Bone marrow (tissue), 2 donors: ENCODE measurements at regions not wholly inside any gene's neighbourhood (a gene's known extent, or its start where the extent isn't known, plus 50 kb on each side); places are given as distances from the start of the nearest gene placed in this dataset.
"Not testable (repeated sequence)": the region's sequence is repeated elsewhere in the genome, so short reads cannot be mapped to it uniquely, and the experiment has no call there.

Experiments used
- DNase-seq, 2 donors: peaks; one replicate each; lab custom pipeline; 2025; lab: John Stamatoyannopoulos, UW

GRCh38 chr5:124025306-124025845, 513.4 kb downstream of the CSNK1G3 start:
- no peak for DNase-seq

- DNase-seq, result no peak
These were observed 511.0 kb downstream of the CSNK1G3 start for GRCh38 chr5:124022966-124023365.

- DNase-seq, result no peak
These were observed 509.8 kb downstream of the CSNK1G3 start for GRCh38 chr5:124021776-124022175.

GRCh38 chr5:124021066-124021641, 509.2 kb downstream of the CSNK1G3 start:
- DNase-seq, result no peak

- not testable (repeated sequence) for DNase-seq
These were observed 505.3 kb downstream of the CSNK1G3 start for GRCh38 chr5:124017321-124017720.

- no peak for DNase-seq
These were observed 495.9 kb downstream of the CSNK1G3 start for GRCh38 chr5:124007675-124008398.

- no peak for DNase-seq
These were observed 489.1 kb downstream of the CSNK1G3 start for GRCh38 chr5:124001036-124001615.

GRCh38 chr5:124000538-124000937, 488.6 kb downstream of the CSNK1G3 start:
- no peak for DNase-seq

GRCh38 chr5:123997462-123998215, 485.7 kb downstream of the CSNK1G3 start:
- DNase-seq, result no peak

GRCh38 chr5:123997064-123997461, 485.1 kb downstream of the CSNK1G3 start:
- DNase-seq, result no peak

- no peak for DNase-seq
These were observed 480.7 kb downstream of the CSNK1G3 start for GRCh38 chr5:123992641-123993040.

GRCh38 chr5:123987956-123988355, 476.0 kb downstream of the CSNK1G3 start:
- DNase-seq, result no peak

GRCh38 chr5:123976379-123977033, 464.5 kb downstream of the CSNK1G3 start:
- no peak for DNase-seq

- DNase-seq, result not testable (repeated sequence)
These were observed 463.5 kb downstream of the CSNK1G3 start for GRCh38 chr5:123975521-123975920.

GRCh38 chr5:123966781-123967180, 454.8 kb downstream of the CSNK1G3 start:
- DNase-seq, result no peak

GRCh38 chr5:123965626-123966025, 453.6 kb downstream of the CSNK1G3 start:
- no peak for DNase-seq

- DNase-seq, result no peak
These were observed 452.9 kb downstream of the CSNK1G3 start for GRCh38 chr5:123964884-123965283.

GRCh38 chr5:123960526-123960925, 448.5 kb downstream of the CSNK1G3 start:
- no peak for DNase-seq

GRCh38 chr5:123951582-123951977, 439.6 kb downstream of the CSNK1G3 start:
- no peak for DNase-seq

- no peak for DNase-seq
These were observed 439.0 kb downstream of the CSNK1G3 start for GRCh38 chr5:123950701-123951581.

GRCh38 chr5:123949807-123950340, 437.9 kb downstream of the CSNK1G3 start:
- DNase-seq, result no peak
